OCI-LY7 (cell line): ENCODE measurements at regions not wholly inside any gene's neighbourhood (a gene's known extent, or its start where the extent isn't known, plus 50 kb on each side); places are given as distances from the start of the nearest gene placed in this dataset.

ENCODE experiments used
- BruUV-seq: library from RNA; stranded (reverse); fragments of 400-500 nt; replicated peaks from 2 replicates; lab custom pipeline; 2021; lab: Mats Ljungman, UMichigan
- CTCF ChIA-PET: fragments of 300-600 bp; sonication (Branson Sonifier 250); formaldehyde crosslinking; loops from one replicate; lab custom pipeline; 2022; ENCODE audit warnings: antibody characterized with exemption; ENCODE audit not compliant: unreplicated experiment; lab: Charles Lee
- POLR2A ChIA-PET: fragments of 300-600 bp; sonication (Branson Sonifier 250); formaldehyde crosslinking; loops from one replicate; lab custom pipeline; 2022; ENCODE audit warnings: antibody characterized with exemption; lab: Charles Lee
- DNase-seq: peaks from one replicate; pipeline ENCODE4 v3.0.0-alpha.2; 2015; ENCODE audit warnings: low spot score
- H2AFZ ChIP-seq: fragments of 200-600 bp; sonication (generic), shearing (Covaris generic); 2 replicates; pipeline ENCODE4 v1.6.1; 2014; ENCODE audit warnings: mild to moderate bottlenecking, antibody characterized with exemption, low read length, moderate library complexity
- H3K27ac ChIP-seq: fragments of 200-600 bp; sonication (generic); 2 replicates; pipeline ENCODE4 v1.5.1; 2014; ENCODE audit warnings: mixed run types, low read depth, mild to moderate bottlenecking, moderate library complexity, low read length, inconsistent platforms; ENCODE audit not compliant: poor library complexity, severe bottlenecking
- H3K36me3 ChIP-seq: fragments of 200-600 bp; sonication (generic); 2 replicates; pipeline ENCODE4 v1.6.1; 2014; ENCODE audit warnings: mild to moderate bottlenecking, antibody characterized with exemption, low read length, moderate library complexity, mixed read lengths; ENCODE audit not compliant: insufficient read depth
- H3K4me1 ChIP-seq: fragments of 200-600 bp; sonication (generic); 2 replicates; pipeline ENCODE4 v1.5.1; 2014; ENCODE audit warnings: mild to moderate bottlenecking, low read length; ENCODE audit not compliant: insufficient read depth, poor library complexity, severe bottlenecking
- H3K4me2 ChIP-seq: fragments of 200-600 bp; sonication (generic); 2 replicates; pipeline ENCODE4 v1.6.1; 2014; ENCODE audit warnings: mild to moderate bottlenecking, low read length
- H3K4me3 ChIP-seq: fragments of 200-600 bp; sonication (generic); 2 replicates; pipeline ENCODE4 v1.5.1; 2014; ENCODE audit warnings: mild to moderate bottlenecking, low read depth, low read length; ENCODE audit not compliant: poor library complexity, severe bottlenecking
- H3K79me2 ChIP-seq: fragments of 200-600 bp; sonication (generic); 2 replicates; pipeline ENCODE4 v1.6.1; 2016; ENCODE audit warnings: low read depth, mild to moderate bottlenecking, low read length, moderate library complexity, mixed read lengths; ENCODE audit not compliant: insufficient read depth
- H3K9me2 ChIP-seq: fragments of 200-600 bp; sonication (generic); 2 replicates; pipeline ENCODE4 v1.6.1; 2016; ENCODE audit warnings: mild to moderate bottlenecking, low read length, mixed read lengths; ENCODE audit not compliant: insufficient read depth
- H3K9me3 ChIP-seq: fragments of 200-600 bp; sonication (generic); 2 replicates; pipeline ENCODE4 v1.6.1; 2014; ENCODE audit warnings: mild to moderate bottlenecking, mixed run types, low read length, mixed read lengths
- H4K20me1 ChIP-seq: fragments of 200-600 bp; sonication (generic); 2 replicates; pipeline ENCODE4 v1.6.1; 2014; ENCODE audit warnings: mild to moderate bottlenecking, antibody characterized with exemption, low read length, moderate library complexity, mixed read lengths; ENCODE audit not compliant: insufficient read depth
- CTCF ChIP-seq: fragments of 200-600 bp; sonication (generic); conservative IDR thresholded peaks from 2 replicates; pipeline ENCODE4 v1.5.1; 2014; ENCODE audit warnings: mild to moderate bottlenecking, antibody characterized with exemption, low read length, moderate library complexity, mixed read lengths
- EZH2phosphoT487 ChIP-seq: fragments of 200-600 bp; sonication (generic); IDR thresholded peaks from 2 replicates; pipeline ENCODE4 v1.6.1; 2018; ENCODE audit warnings: low read depth, borderline replicate concordance, mild to moderate bottlenecking, mixed run types, antibody characterized with exemption, low read length, moderate library complexity, mixed read lengths
- intact Hi-C: fragments of 100-400 bp; cut with micrococcal nuclease; formaldehyde crosslinking; loops from one replicate; pipeline ENCODE4 v1.10.0; 2022; ENCODE audit not compliant: unreplicated experiment

GRCh38 chr21:28375708-28376385 is 616.8 kb downstream of the LTN1 start:
- intact Hi-C loops: no loop called here
- Histone ChIP-seq H2AFZ (no peak overlapping the region), H3K27ac (no peak overlapping the region), H3K4me3 (no peak overlapping the region), H3K4me2 (no peak overlapping the region), H3K36me3 (no peaks in the 10 kb centered on the region), H3K79me2 (no peaks in the 10 kb centered on the region), H3K4me1 (no peaks in the 10 kb centered on the region), H3K9me2 (no peaks in the 10 kb centered on the region), H3K9me3 (no peaks in the 10 kb centered on the region; the same call in 1 of the 2 replicates), H4K20me1 (no peaks in the 10 kb centered on the region)
- POLR2A ChIA-PET: interaction anchor here (0.6 kb wide), 1 partner anchor 63 kb away, joined by 3 read pairs; no protein-coding TSS in a partner anchor
- DNase-seq: no peak
- TF ChIP-seq CTCF (no peak), EZH2phosphoT487 (no peak)
- no TSS peak for BruUV-seq
- CTCF ChIA-PET: no interaction called here

GRCh38 chr21:28374881-28375280 is 617.8 kb downstream of the LTN1 start:
- intact Hi-C loops: no loop called here
- H3K9me2 ChIP-seq: no peaks in the 10 kb centered on the region
- DNase-seq: no peak
- ChIA-PET POLR2A (no interaction called here), CTCF (no interaction called here)
- no peaks in the 10 kb centered on the region; the same call in 1 of the 2 replicates for H3K9me3 ChIP-seq
- no peak overlapping the region for H3K27ac ChIP-seq
- no peaks in the 10 kb centered on the region for H3K36me3 ChIP-seq
- no peak overlapping the region for H3K4me2 ChIP-seq
- H4K20me1 ChIP-seq: no peaks in the 10 kb centered on the region
- H2AFZ ChIP-seq: no peak overlapping the region
- H3K79me2 ChIP-seq: no peaks in the 10 kb centered on the region
- no TSS peak for BruUV-seq
- no peaks in the 10 kb centered on the region for H3K4me1 ChIP-seq
- no peak overlapping the region for H3K4me3 ChIP-seq
- TF ChIP-seq CTCF: no peak
- TF ChIP-seq EZH2phosphoT487: no peak

DNA sequence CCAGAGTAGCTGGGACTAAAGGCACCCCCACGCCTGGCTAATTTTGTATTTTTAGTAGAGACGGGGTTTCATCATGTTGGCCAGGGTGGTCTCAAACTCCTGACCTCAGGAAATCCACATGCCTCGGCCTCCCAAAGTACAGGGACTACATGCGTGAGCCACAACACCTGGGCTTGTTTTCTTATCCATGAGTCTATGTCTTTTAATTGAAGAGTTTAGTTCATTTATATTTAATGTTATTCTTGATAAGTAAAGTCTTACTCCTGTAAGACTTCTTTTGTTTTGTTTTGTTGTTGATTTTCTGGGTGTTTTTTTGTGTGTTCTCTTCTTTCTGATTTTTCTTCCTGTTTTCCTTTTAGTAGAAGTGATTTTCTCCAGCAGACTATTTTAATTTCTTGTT is 621.0 kb downstream of the LTN1 start:
- POLR2A ChIA-PET: interaction anchor here (0.6 kb wide), 1 partner anchor 1728 kb away, joined by 3 read pairs; no protein-coding TSS in a partner anchor
- H2AFZ ChIP-seq: no peak overlapping the region
- no peaks in the 10 kb centered on the region for H4K20me1 ChIP-seq
- DNase-seq: no peak
- TF ChIP-seq EZH2phosphoT487 (no peak), CTCF (no peak)
- H3K36me3 ChIP-seq: no peaks in the 10 kb centered on the region
- H3K4me2 ChIP-seq: no peak overlapping the region
- intact Hi-C loops: no loop called here
- H3K9me3 ChIP-seq: no peaks in the 10 kb centered on the region; the same call in 1 of the 2 replicates
- H3K9me2 ChIP-seq: no peaks in the 10 kb centered on the region
- no peaks in the 10 kb centered on the region for H3K4me1 ChIP-seq
- BruUV-seq: no TSS peak
- H3K79me2 ChIP-seq: no peaks in the 10 kb centered on the region
- CTCF ChIA-PET: no interaction called here
- no peak overlapping the region for H3K27ac ChIP-seq
- H3K4me3 ChIP-seq: no peak overlapping the region
